ENCODE measurements at regions not wholly inside any gene's neighbourhood (a gene's known extent, or its start where the extent isn't known, plus 50 kb on each side); places are given as distances from the start of the nearest gene placed in this dataset.
A peak's percentile ranks its signal among the peaks of the same experiment; 100 is the strongest.

DNA sequence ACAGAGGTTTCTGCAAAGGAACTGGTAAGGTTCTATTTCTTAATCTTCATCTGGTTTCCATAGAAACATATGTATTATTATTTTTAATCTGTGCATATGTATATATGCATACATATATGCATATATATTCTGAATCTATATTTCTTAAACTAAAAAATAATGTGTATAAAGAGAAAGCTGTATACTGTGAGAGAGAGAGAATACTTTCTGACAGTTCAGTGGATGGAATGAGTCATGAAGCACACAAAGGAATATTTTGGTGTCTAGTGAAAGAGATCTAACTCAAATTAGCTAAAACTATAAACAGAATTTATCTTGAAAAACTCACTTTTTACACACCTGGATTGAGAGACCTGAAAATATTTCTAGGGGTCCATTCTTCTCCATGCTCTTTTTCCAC is 1929.3 kb upstream of the LRRTM1 start:
- H3F3A ChIP-seq (ENCODE audit: low read length, unreplicated experiment): no peaks in the 10 kb centered on the region
- no peaks in the 10 kb centered on the region for H3K36me3 ChIP-seq (ENCODE audit: low read depth, low read length)
- H2AFZ ChIP-seq (ENCODE audit: low read length): no peak overlapping the region
- H3K9me3 ChIP-seq (ENCODE audit: low read length): no peaks in the 10 kb centered on the region
- no peak for TF ChIP-seq EZH2 (IDR thresholded peaks at IDR 0.05; ENCODE audit: low read length, unreplicated experiment)
- TF ChIP-seq, protein P1, sequence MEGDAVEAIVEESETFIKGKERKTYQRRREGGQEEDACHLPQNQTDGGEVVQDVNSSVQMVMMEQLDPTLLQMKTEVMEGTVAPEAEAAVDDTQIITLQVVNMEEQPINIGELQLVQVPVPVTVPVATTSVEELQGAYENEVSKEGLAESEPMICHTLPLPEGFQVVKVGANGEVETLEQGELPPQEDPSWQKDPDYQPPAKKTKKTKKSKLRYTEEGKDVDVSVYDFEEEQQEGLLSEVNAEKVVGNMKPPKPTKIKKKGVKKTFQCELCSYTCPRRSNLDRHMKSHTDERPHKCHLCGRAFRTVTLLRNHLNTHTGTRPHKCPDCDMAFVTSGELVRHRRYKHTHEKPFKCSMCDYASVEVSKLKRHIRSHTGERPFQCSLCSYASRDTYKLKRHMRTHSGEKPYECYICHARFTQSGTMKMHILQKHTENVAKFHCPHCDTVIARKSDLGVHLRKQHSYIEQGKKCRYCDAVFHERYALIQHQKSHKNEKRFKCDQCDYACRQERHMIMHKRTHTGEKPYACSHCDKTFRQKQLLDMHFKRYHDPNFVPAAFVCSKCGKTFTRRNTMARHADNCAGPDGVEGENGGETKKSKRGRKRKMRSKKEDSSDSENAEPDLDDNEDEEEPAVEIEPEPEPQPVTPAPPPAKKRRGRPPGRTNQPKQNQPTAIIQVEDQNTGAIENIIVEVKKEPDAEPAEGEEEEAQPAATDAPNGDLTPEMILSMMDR (conservative IDR thresholded peaks at IDR 0.05; ENCODE audit: low read depth, low read length): no peak
- no peak for TF ChIP-seq EZH2phosphoT487 (IDR thresholded peaks at IDR 0.05; ENCODE audit: borderline replicate concordance, low read length)
- no peaks in the 10 kb centered on the region for H3K27me3 ChIP-seq (ENCODE audit: low read length)
- peak overlapping the region; percentile 15; the same call in 1 of the 2 replicates for H3K4me3 ChIP-seq (ENCODE audit: low read length)
- ChIA-PET POLR2A (ENCODE audit: unreplicated experiment) (no interaction called here), CTCF (no interaction called here)
- no peaks in the 10 kb centered on the region for H3K79me2 ChIP-seq (ENCODE audit: low read length)
- H3K4me2 ChIP-seq (ENCODE audit: low read length): peak overlapping the region; percentile 26; the same call in 1 of the 2 replicates
- H4K20me1 ChIP-seq (ENCODE audit: low read length): no peaks in the 10 kb centered on the region
- no peak overlapping the region for H3K9ac ChIP-seq (ENCODE audit: low read length)
- no peaks in the 10 kb centered on the region for H3K4me1 ChIP-seq (ENCODE audit: insufficient read depth, low read length)
- intact Hi-C loops (cut with micrococcal nuclease): no loop called here
- no peak for DNase-seq
- no peak overlapping the region for H3K27ac ChIP-seq (ENCODE audit: low read length)
- no peak for ATAC-seq
- H3K9me2 ChIP-seq (replicated peaks; ENCODE audit: low read length): no peaks in the 10 kb centered on the region
- no TSS peak for BruUV-seq (replicated peaks)

DNA sequence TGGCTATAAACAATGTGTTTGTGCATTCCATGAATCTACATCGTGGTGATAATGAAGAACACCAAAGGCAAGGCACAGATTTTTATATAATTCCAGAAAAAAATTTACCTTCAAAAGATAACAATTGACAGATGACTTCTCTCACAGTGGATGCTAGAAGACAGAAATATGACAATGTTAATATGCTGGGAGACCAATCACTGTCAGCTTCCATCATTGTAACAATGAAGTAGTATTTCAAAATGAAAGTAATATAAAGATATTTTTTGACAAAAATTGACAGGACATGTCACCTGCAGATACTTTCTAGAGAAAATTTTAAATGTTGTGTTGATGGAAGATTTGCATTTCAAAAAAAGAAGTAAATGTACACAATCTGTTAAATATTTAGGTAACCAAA is 1925.9 kb upstream of the LRRTM1 start:
- DNase-seq: no peak
- BruUV-seq (replicated peaks): no TSS peak
- Histone ChIP-seq H4K20me1 (ENCODE audit: low read length) (no peaks in the 10 kb centered on the region), H3K27ac (ENCODE audit: low read length) (no peak overlapping the region), H3K9me3 (ENCODE audit: low read length) (no peaks in the 10 kb centered on the region), H3K9me2 (replicated peaks; ENCODE audit: low read length) (no peaks in the 10 kb centered on the region), H3K36me3 (ENCODE audit: low read depth, low read length) (no peaks in the 10 kb centered on the region), H3K79me2 (ENCODE audit: low read length) (no peaks in the 10 kb centered on the region), H3K4me1 (ENCODE audit: insufficient read depth, low read length) (no peaks in the 10 kb centered on the region), H3K4me3 (ENCODE audit: low read length) (no peak overlapping the region), H3F3A (ENCODE audit: low read length, unreplicated experiment) (no peaks in the 10 kb centered on the region), H2AFZ (ENCODE audit: low read length) (no peak overlapping the region), H3K9ac (ENCODE audit: low read length) (no peak overlapping the region), H3K4me2 (ENCODE audit: low read length) (no peak overlapping the region), H3K27me3 (ENCODE audit: low read length) (no peaks in the 10 kb centered on the region)
- intact Hi-C loops (cut with micrococcal nuclease): no loop called here
- ChIA-PET POLR2A (ENCODE audit: unreplicated experiment) (no interaction called here), CTCF (no interaction called here)
- no peak for TF ChIP-seq EZH2phosphoT487 (IDR thresholded peaks at IDR 0.05; ENCODE audit: borderline replicate concordance, low read length)
- TF ChIP-seq, protein P1 (conservative IDR thresholded peaks at IDR 0.05; ENCODE audit: low read depth, low read length): no peak
- TF ChIP-seq EZH2 (IDR thresholded peaks at IDR 0.05; ENCODE audit: low read length, unreplicated experiment): no peak
- ATAC-seq: no peak

DNA sequence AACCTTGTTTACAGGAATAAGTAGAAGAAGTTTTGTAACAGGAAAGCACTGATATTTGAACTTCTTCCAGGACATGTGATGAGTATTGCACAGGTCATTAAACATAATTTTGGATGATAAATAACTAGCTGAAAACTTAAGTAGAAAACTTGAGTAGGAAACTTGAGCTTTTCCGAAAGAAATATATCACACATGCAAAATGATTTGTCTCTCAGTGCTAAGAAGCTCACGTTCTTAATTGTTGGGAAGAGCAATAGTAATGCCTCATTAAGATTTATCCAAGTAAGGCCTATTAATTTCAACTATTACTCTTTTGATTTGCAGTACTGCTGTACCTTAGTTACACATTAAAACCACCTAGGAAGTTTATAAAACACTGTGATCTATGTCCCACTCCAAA is 1921.9 kb upstream of the LRRTM1 start:
- no peaks in the 10 kb centered on the region for H3K27me3 ChIP-seq (ENCODE audit: low read length)
- H3K4me3 ChIP-seq (ENCODE audit: low read length): no peak overlapping the region
- H3K9me2 ChIP-seq (replicated peaks; ENCODE audit: low read length): no peaks in the 10 kb centered on the region
- no peak overlapping the region for H3K27ac ChIP-seq (ENCODE audit: low read length)
- BruUV-seq (replicated peaks): no TSS peak
- H3K79me2 ChIP-seq (ENCODE audit: low read length): no peaks in the 10 kb centered on the region
- ATAC-seq (no peak), DNase-seq (no peak)
- no peak overlapping the region for H2AFZ ChIP-seq (ENCODE audit: low read length)
- CTCF ChIA-PET: interaction anchor here (0.6 kb wide), 1 partner anchor 681 kb away, joined by 3 read pairs; no protein-coding TSS in a partner anchor
- no peaks in the 10 kb centered on the region for H3K36me3 ChIP-seq (ENCODE audit: low read depth, low read length)
- H3K9ac ChIP-seq (ENCODE audit: low read length): no peak overlapping the region
- H3K4me2 ChIP-seq (ENCODE audit: low read length): no peak overlapping the region
- POLR2A ChIA-PET (ENCODE audit: unreplicated experiment): no interaction called here
- TF ChIP-seq EZH2phosphoT487 (IDR thresholded peaks at IDR 0.05; ENCODE audit: borderline replicate concordance, low read length): no peak
- TF ChIP-seq EZH2 (IDR thresholded peaks at IDR 0.05; ENCODE audit: low read length, unreplicated experiment): no peak
- TF ChIP-seq, protein P1 (conservative IDR thresholded peaks at IDR 0.05; ENCODE audit: low read depth, low read length): no peak
- H4K20me1 ChIP-seq (ENCODE audit: low read length): no peaks in the 10 kb centered on the region
- no peaks in the 10 kb centered on the region for H3K9me3 ChIP-seq (ENCODE audit: low read length)
- intact Hi-C loops (cut with micrococcal nuclease): no loop called here
- no peaks in the 10 kb centered on the region for H3F3A ChIP-seq (ENCODE audit: low read length, unreplicated experiment)
- H3K4me1 ChIP-seq (ENCODE audit: insufficient read depth, low read length): no peaks in the 10 kb centered on the region
